Endothelial cell of umbilical vein (primary cell): ENCODE measurements at regions not wholly inside any gene's neighbourhood (a gene's known extent, or its start where the extent isn't known, plus 50 kb on each side); places are given as distances from the start of the nearest gene placed in this dataset.

Experiments
- BruUV-seq: library from RNA; stranded (reverse); fragments of 400-500 nt; replicated peaks from 2 replicates; lab custom pipeline; 2021; lab: Mats Ljungman, UMichigan
- CTCF ChIA-PET: fragments of 300-600, 350-600 bp; sonication (Branson Sonifier 250); formaldehyde crosslinking; loops from one replicate; lab custom pipeline; 2021; ENCODE audit warnings: antibody characterized with exemption, inconsistent platforms; lab: Charles Lee
- POLR2A ChIA-PET: fragments of 300-600, 350-600 bp; sonication (Branson Sonifier 250); formaldehyde crosslinking; loops from one replicate; lab custom pipeline; 2021; ENCODE audit warnings: antibody characterized with exemption, inconsistent platforms; lab: Charles Lee
- DNase-seq: peaks from one replicate; pipeline ENCODE4 v3.0.0-alpha.2; 2011; ENCODE audit warnings: low read depth, low spot score
- FAIRE-seq: peaks from 2 replicates; lab custom pipeline; 2011; peaks lifted over from hg19 to GRCh38; lab: Jason Lieb, UNC
- H2AFZ ChIP-seq: 2 replicates; pipeline ENCODE4 v1.6.0; 2012; ENCODE audit warnings: low read depth, low read length, control low read depth, inconsistent platforms
- H3K27ac ChIP-seq: 2 replicates; pipeline ENCODE4 v1.5.1; 2011; ENCODE audit warnings: low read depth, mild to moderate bottlenecking, control low read depth, low read length, moderate library complexity; ENCODE audit not compliant: insufficient read depth
- H3K27me3 ChIP-seq, 2 experiments: 2 replicates each; pipeline versions ENCODE4 v1.6.0 to v1.6.1; 2011; ENCODE audit warnings: low read length in 2 of 2, mixed read lengths in 1 of 2; ENCODE audit not compliant: control insufficient read depth in 2 of 2, insufficient read depth in 2 of 2
- H3K36me3 ChIP-seq, 2 experiments: 2 replicates in 1 of 2; 3 replicates in 1 of 2; pipeline ENCODE4 v1.5.1; 2011; ENCODE audit warnings: low read length in 2 of 2, mild to moderate bottlenecking in 1 of 2, moderate library complexity in 1 of 2; ENCODE audit not compliant: control insufficient read depth in 2 of 2, insufficient read depth in 2 of 2; ENCODE audit errors: extremely low read depth in 1 of 2
- H3K4me1 ChIP-seq: 3 replicates; pipeline ENCODE4 v1.5.1; 2011; ENCODE audit warnings: mild to moderate bottlenecking, low read length; ENCODE audit not compliant: control insufficient read depth, insufficient read depth; ENCODE audit errors: extremely low read depth
- H3K4me2 ChIP-seq: 2 replicates; pipeline ENCODE4 v1.6.1; 2011; ENCODE audit warnings: low read length, control low read depth, mixed read lengths; ENCODE audit not compliant: insufficient read depth
- H3K4me3 ChIP-seq, 3 experiments: fragments of 200-600 bp in 1 of 3; sonication (generic), shearing (Covaris generic) in 1 of 3; replicated peaks in 1 of 3; 2 replicates each; pipeline ENCODE4 v1.5.1; 2011 to 2016; ENCODE audit warnings: control low read depth in 3 of 3, low read length in 3 of 3, mild to moderate bottlenecking in 2 of 3, inconsistent platforms in 1 of 3, low read depth in 1 of 3, moderate library complexity in 1 of 3; ENCODE audit not compliant: insufficient read depth in 1 of 3
- H3K79me2 ChIP-seq: 2 replicates; pipeline ENCODE4 v1.6.0; 2012; ENCODE audit warnings: low read length, inconsistent platforms; ENCODE audit not compliant: control insufficient read depth, insufficient read depth
- H3K9ac ChIP-seq: replicated peaks from 2 replicates; pipeline ENCODE3; 2011; ENCODE audit warnings: low read length, control low read depth; ENCODE audit not compliant: insufficient read depth; ENCODE audit errors: extremely low read depth
- H3K9me1 ChIP-seq: replicated peaks from 3 replicates; pipeline ENCODE4 v1.6.0; 2011; ENCODE audit warnings: mild to moderate bottlenecking, low read length; ENCODE audit not compliant: control insufficient read depth, insufficient read depth; ENCODE audit errors: extremely low read depth
- H3K9me3 ChIP-seq: replicated peaks from 2 replicates; pipeline ENCODE4 v1.5.1; 2012; ENCODE audit warnings: low read length, inconsistent platforms; ENCODE audit not compliant: control insufficient read depth, insufficient read depth
- H4K20me1 ChIP-seq: replicated peaks from 2 replicates; pipeline ENCODE3; 2011; ENCODE audit warnings: mild to moderate bottlenecking, low read length; ENCODE audit not compliant: control insufficient read depth, insufficient read depth; ENCODE audit errors: extremely low read depth
- CTCF ChIP-seq, 2 donors: IDR thresholded peaks; 1 replicate in 1 of 2; 2 replicates in 1 of 2; pipeline ENCODE4 v1.5.1; 2011; ENCODE audit warnings: low read length in 2 of 2, mild to moderate bottlenecking in 2 of 2, moderate library complexity in 2 of 2, control low read depth in 1 of 2, inconsistent platforms in 1 of 2, low read depth in 1 of 2; ENCODE audit not compliant: insufficient read depth in 1 of 2; ENCODE audit errors: extremely low read depth in 1 of 2
- EZH2 ChIP-seq: IDR thresholded peaks from 2 replicates; pipeline ENCODE4 v1.6.1; 2012; ENCODE audit warnings: borderline replicate concordance, low read depth, mild to moderate bottlenecking, moderate library complexity, low read length, inconsistent platforms; ENCODE audit not compliant: severe bottlenecking
- FOS ChIP-seq: IDR thresholded peaks from 2 replicates; pipeline ENCODE4 v1.6.1; 2011; ENCODE audit warnings: mild to moderate bottlenecking, low read length, moderate library complexity, borderline replicate concordance; ENCODE audit not compliant: insufficient read depth
- GATA2 ChIP-seq: IDR thresholded peaks from 2 replicates; pipeline ENCODE4 v1.7.0; 2011; ENCODE audit warnings: low read depth, mild to moderate bottlenecking, moderate library complexity, mixed read lengths, low read length; ENCODE audit not compliant: insufficient read length, insufficient read depth
- JUN ChIP-seq: IDR thresholded peaks from 2 replicates; pipeline ENCODE4 v1.6.1; 2011; ENCODE audit warnings: borderline replicate concordance, low read depth; ENCODE audit not compliant: insufficient read length, insufficient read depth
- MAX ChIP-seq: IDR thresholded peaks from 2 replicates; pipeline ENCODE4 v1.6.1; 2011; ENCODE audit not compliant: insufficient read depth, insufficient read length
- MYC ChIP-seq: IDR thresholded peaks from one replicate; pipeline ENCODE4 v1.6.1; 2011; ENCODE audit warnings: mild to moderate bottlenecking, low read depth, low read length
- POLR2A ChIP-seq: IDR thresholded peaks from 2 replicates; pipeline ENCODE4 v1.6.1; 2012; ENCODE audit warnings: low read depth, mild to moderate bottlenecking, control low read depth, low read length
- POLR2AphosphoS5 ChIP-seq: IDR thresholded peaks from 2 replicates; pipeline ENCODE4 v1.6.1; 2012; ENCODE audit warnings: low read depth, mild to moderate bottlenecking, control low read depth, low read length, moderate library complexity; ENCODE audit not compliant: insufficient read depth
- dilution Hi-C: fragments of 300-500 bp; cut with MboI; formaldehyde crosslinking; loops from one replicate; pipeline ENCODE4 v1.15.0; 2019; ENCODE audit warnings: low sequenced_read_pairs; ENCODE audit not compliant: extremely low pct_ligation_motif_present
- intact Hi-C: fragments of 100-400 bp; cut with micrococcal nuclease; formaldehyde crosslinking; loops from one replicate; pipeline ENCODE4 v1.10.0; 2022

GRCh38 chrX:118189628-118190027 lies 73.0 kb upstream of the KLHL13 start:
- Histone ChIP-seq H3K9me1 (no peaks in the 10 kb centered on the region), H4K20me1 (no peaks in the 10 kb centered on the region), H3K27ac (no peak overlapping the region), H3K4me1 (no peaks in the 10 kb centered on the region), H3K27me3 (no peaks in the 10 kb centered on the region), H2AFZ (no peak overlapping the region), H3K36me3 (no peaks in the 10 kb centered on the region), H3K4me3 (no peak overlapping the region), H3K9ac (no peak overlapping the region), H3K79me2 (no peaks in the 10 kb centered on the region), H3K9me3 (no peaks in the 10 kb centered on the region), H3K4me2 (no peak overlapping the region)
- intact Hi-C loops (loop anchor here (1.0 kb wide), 1 partner anchor 46 kb away; no protein-coding TSS in a partner anchor), dilution Hi-C loops (no loop called here)
- no peak for TF ChIP-seq EZH2
- TF ChIP-seq POLR2A, result no peak
- TF ChIP-seq FOS, result no peak
- TF ChIP-seq JUN, result no peak
- no peak for TF ChIP-seq MYC
- no peak for TF ChIP-seq MAX
- no peak for TF ChIP-seq CTCF (IDR thresholded peaks at IDR 0.05; ENCODE audit: extremely low read depth in 1 of 2, insufficient read depth in 1 of 2, low read depth in 1 of 2, low read length in 2 of 2)
- no peak for TF ChIP-seq GATA2
- no peak for TF ChIP-seq POLR2AphosphoS5
- POLR2A ChIA-PET, result no interaction called here
- CTCF ChIA-PET, result no interaction called here
- FAIRE-seq, result no peak
- no TSS peak for BruUV-seq
- DNase-seq, result no peak
